SIG-M5 treated with dmso at 0.1 percent for 504 hours (cell line): ENCODE measurements at regions not wholly inside any gene's neighbourhood (a gene's known extent, or its start where the extent isn't known, plus 50 kb on each side); places are given as distances from the start of the nearest gene placed in this dataset.
A peak's percentile ranks its signal among the peaks of the same experiment; 100 is the strongest.

Source experiments
- DNase-seq: peaks from one replicate; lab custom pipeline; 2025; ENCODE audit not compliant: unreplicated experiment; lab: John Stamatoyannopoulos, UW

- no peak for DNase-seq
These were observed 1044.3 kb downstream of the AMY1C start for GRCh38 chr1:104794035-104794434.

- DNase-seq = no peak
These were observed 1046.2 kb downstream of the AMY1C start for GRCh38 chr1:104795931-104796330.

- no peak for DNase-seq
These were observed 1048.3 kb downstream of the AMY1C start for GRCh38 chr1:104797982-104798381.

GRCh38 chr1:104801344-104801743, 1051.6 kb downstream of the AMY1C start:
- DNase-seq = no peak

GRCh38 chr1:104804147-104804546, 1054.4 kb downstream of the AMY1C start:
- no peak for DNase-seq

- no peak for DNase-seq
These were observed 1057.9 kb downstream of the AMY1C start for GRCh38 chr1:104807590-104807989.

- DNase-seq = no peak
These were observed 1075.7 kb downstream of the AMY1C start for GRCh38 chr1:104825401-104825800.

- DNase-seq = no peak
These were observed 1080.8 kb downstream of the AMY1C start for GRCh38 chr1:104830534-104830933.

- DNase-seq = no peak
These were observed 1102.5 kb downstream of the AMY1C start for GRCh38 chr1:104852151-104852550.

GRCh38 chr1:104853276-104853675, 1103.6 kb downstream of the AMY1C start:
- DNase-seq = no peak

GRCh38 chr1:104854529-104854928, 1104.8 kb downstream of the AMY1C start:
- no peak for DNase-seq

GRCh38 chr1:104855550-104855949, 1105.9 kb downstream of the AMY1C start:
- DNase-seq = no peak

GRCh38 chr1:104856091-104856490, 1106.4 kb downstream of the AMY1C start:
- DNase-seq = no peak

- DNase-seq = no peak
These were observed 1106.8 kb downstream of the AMY1C start for GRCh38 chr1:104856518-104856917.

GRCh38 chr1:104868794-104869193, 1119.1 kb downstream of the AMY1C start:
- DNase-seq = no peak

GRCh38 chr1:104874044-104874443, 1124.3 kb downstream of the AMY1C start:
- peak; percentile 66 for DNase-seq

- no peak for DNase-seq
These were observed 1128.7 kb downstream of the AMY1C start for GRCh38 chr1:104878203-104878909.

GRCh38 chr1:104884939-104885338, 1135.2 kb downstream of the AMY1C start:
- no peak for DNase-seq

- DNase-seq = no peak
These were observed 1155.6 kb downstream of the AMY1C start for GRCh38 chr1:104905322-104905721.

GRCh38 chr1:104906141-104906540, 1156.4 kb downstream of the AMY1C start:
- no peak for DNase-seq

GRCh38 chr1:104919188-104919587, 1169.5 kb downstream of the AMY1C start:
- no peak for DNase-seq

- DNase-seq = no peak
These were observed 1171.8 kb downstream of the AMY1C start for GRCh38 chr1:104921525-104921924.

GRCh38 chr1:104923075-104923474, 1173.4 kb downstream of the AMY1C start:
- DNase-seq = no peak
